SJCRH30 (cell line): ENCODE measurements at regions not wholly inside any gene's neighbourhood (a gene's known extent, or its start where the extent isn't known, plus 50 kb on each side); places are given as distances from the start of the nearest gene placed in this dataset.

Experiments used
- DNase-seq, 2 experiments: peaks; one replicate each; pipeline ENCODE4 v3.0.0-alpha.2; 2015 to 2020
- H3K27ac ChIP-seq: fragments of 250-450 bp; sonication (Bioruptor Pico); 2 replicates; pipeline ENCODE4 v1.5.1; 2020; ENCODE audit warnings: mild to moderate bottlenecking, moderate library complexity
- H3K27me3 ChIP-seq: fragments of 250-450 bp; sonication (Bioruptor Pico); 2 replicates; pipeline ENCODE4 v1.5.1; 2020; ENCODE audit warnings: mild to moderate bottlenecking, moderate library complexity
- H3K36me3 ChIP-seq: fragments of 250-450 bp; sonication (Bioruptor Pico); 2 replicates; pipeline ENCODE4 v1.5.1; 2020; ENCODE audit warnings: mild to moderate bottlenecking, moderate library complexity
- H3K4me1 ChIP-seq: fragments of 250-450 bp; sonication (Bioruptor Pico); 2 replicates; pipeline ENCODE4 v1.5.1; 2020; ENCODE audit warnings: mild to moderate bottlenecking, moderate library complexity
- H3K4me3 ChIP-seq: fragments of 250-450 bp; sonication (Bioruptor Pico); 2 replicates; pipeline ENCODE4 v1.5.1; 2020; ENCODE audit warnings: mild to moderate bottlenecking, moderate library complexity
- H3K9me3 ChIP-seq: fragments of 250-450 bp; sonication (Bioruptor Pico); replicated peaks from 2 replicates; pipeline ENCODE4 v1.5.1; 2020; ENCODE audit warnings: mild to moderate bottlenecking, moderate library complexity

DNA sequence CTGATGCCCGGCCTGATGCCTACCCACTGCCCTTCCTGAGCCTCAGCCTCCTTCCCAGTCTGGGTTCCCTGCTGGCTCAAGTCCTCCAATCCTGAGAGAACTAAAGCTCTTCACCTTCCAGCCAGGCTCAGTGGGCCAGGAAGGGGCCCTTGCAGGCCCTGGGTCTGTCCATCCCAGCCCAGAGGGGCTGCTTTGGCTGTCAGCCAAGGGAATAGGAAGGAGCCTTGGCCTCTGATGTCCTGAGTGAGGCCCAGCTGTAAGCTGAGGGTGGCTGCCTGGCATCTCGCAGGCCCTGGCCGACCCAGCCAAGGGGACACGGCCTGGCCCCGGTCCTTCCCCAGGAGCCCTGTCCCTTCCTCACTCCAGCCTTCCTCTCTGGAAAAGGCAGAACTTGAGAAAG, 83.4 kb downstream of the DHCR7 start:
- H3K9me3 ChIP-seq: no peaks in the 10 kb centered on the region
- H3K36me3 ChIP-seq: no peaks in the 10 kb centered on the region
- H3K27me3 ChIP-seq: no peaks in the 10 kb centered on the region
- peak in 1 of 2 experiments; percentile 8 for DNase-seq
- H3K4me3 ChIP-seq: no peak overlapping the region
- peak overlapping the region; percentile 42 for H3K27ac ChIP-seq
- peaks cover 11% of the 10 kb centered on the region; the same call in 1 of the 2 replicates for H3K4me1 ChIP-seq

DNA sequence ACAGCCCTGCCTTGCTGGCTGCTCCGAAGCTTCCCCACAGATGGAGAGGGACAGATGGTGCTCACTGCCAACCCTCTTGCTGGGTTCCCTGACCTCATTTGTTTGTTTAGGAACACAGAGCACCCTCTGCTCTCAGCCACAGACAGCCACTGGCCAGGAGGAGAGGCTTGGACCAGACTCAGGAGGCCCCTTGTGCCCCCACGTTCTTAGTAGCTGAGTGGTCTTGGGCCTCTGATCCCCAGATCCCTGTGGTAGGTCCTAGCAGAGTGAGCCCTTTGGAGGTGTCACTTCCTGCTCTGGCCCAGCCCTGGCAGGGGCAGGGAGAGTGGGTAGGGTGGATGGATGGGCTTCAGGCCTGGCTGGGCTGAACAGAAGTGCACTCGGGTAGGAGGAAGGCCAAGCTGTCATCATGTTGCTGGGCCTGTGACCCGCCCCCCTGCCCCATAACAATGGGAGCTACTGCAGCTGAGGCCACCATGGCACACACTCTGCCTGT, 84.0 kb downstream of the DHCR7 start:
- Histone ChIP-seq H3K36me3 (no peaks in the 10 kb centered on the region), H3K27me3 (no peaks in the 10 kb centered on the region), H3K27ac (peak overlapping the region; percentile 42), H3K4me3 (no peak overlapping the region), H3K9me3 (no peaks in the 10 kb centered on the region), H3K4me1 (peaks cover 11% of the 10 kb centered on the region; the same call in 1 of the 2 replicates)
- peak; percentile 68 to 73 for DNase-seq

DNA sequence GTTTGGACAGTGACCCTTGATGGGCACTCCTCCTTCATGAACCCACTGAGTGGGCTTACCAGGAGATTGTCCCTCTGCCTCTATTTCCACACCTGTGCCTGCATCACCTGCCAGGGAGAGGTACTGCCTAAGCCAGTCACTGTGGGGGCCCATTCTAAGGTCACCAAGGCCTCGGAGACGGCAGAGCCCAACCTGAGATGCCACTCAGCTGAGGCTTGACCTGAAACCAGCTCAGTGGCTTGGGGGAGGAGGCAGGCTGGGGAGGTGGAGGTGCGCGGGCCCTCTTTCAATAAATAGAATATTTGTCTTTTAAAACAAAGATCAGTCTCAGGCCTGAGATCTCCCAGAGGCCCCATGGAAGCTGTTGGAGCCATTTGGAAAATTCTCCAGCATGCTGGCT, 84.5 kb downstream of the DHCR7 start:
- no peak overlapping the region for H3K4me3 ChIP-seq
- peaks cover 11% of the 10 kb centered on the region; the same call in 1 of the 2 replicates for H3K4me1 ChIP-seq
- no peaks in the 10 kb centered on the region for H3K36me3 ChIP-seq
- no peaks in the 10 kb centered on the region for H3K9me3 ChIP-seq
- no peak for DNase-seq
- H3K27me3 ChIP-seq: no peaks in the 10 kb centered on the region
- H3K27ac ChIP-seq: peak overlapping the region; percentile 42

DNA sequence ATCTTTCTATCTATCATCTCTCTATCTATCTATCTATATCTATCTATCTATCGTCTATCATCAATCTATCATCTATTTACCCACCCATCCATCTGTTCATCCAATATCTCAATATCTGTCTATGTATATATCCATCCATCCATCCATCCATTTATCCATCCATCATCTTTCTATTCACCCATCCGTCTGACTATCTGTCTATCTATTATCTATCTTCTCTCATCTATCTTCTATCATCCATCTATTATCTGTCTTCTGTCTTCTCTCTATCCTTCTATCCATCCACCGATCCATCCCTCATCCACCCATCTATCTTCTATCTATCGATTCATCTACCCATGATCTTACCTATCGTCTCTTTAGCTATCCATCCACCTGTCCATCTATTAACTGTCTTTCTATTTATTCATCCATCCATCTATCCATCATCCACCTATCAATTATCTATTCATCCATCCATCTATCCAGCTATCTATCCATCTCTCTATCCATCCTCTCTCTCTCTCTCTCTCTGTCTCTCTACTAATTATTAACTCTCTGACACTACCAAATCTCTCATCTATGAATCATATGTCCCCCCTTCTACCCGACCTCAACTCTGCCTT, 89.1 kb downstream of the DHCR7 start:
- Histone ChIP-seq H3K27ac (no peak overlapping the region), H3K4me1 (peaks cover 4% of the 10 kb centered on the region; the same call in 1 of the 2 replicates), H3K36me3 (no peaks in the 10 kb centered on the region), H3K4me3 (no peak overlapping the region), H3K9me3 (no peaks in the 10 kb centered on the region), H3K27me3 (no peaks in the 10 kb centered on the region; the same call in 1 of the 2 replicates)
- no peak for DNase-seq

DNA sequence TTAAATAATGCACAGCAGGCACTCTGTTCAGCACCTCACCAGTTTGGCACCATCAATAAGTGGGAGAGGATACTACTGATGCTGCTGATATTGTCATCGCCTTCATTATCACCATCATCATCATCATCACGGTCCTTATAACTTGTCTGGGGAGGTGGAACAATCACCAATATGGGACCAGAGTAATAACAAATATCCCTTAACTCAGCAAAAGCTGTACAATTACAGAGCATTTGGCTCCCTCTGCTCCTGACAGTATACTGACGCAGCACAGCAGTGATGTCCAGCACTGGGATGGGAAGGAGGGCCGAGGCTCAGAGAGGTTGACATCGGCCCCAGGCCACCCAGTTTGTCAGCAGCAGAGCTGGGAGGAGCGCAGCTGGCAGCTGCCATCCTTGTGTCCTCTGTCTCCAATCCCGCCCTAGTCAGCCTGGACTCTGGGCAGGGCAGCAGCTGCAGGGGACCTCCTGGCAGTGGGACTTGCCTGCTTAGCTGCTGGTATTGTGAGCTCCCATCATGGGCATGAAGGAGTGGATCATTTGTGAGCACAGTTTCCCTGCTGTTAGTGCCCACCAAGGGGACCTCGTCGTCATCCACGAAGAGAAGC, 90.0 kb downstream of the DHCR7 start:
- no peaks in the 10 kb centered on the region; the same call in 1 of the 2 replicates for H3K27me3 ChIP-seq
- no peaks in the 10 kb centered on the region for H3K36me3 ChIP-seq
- no peak overlapping the region for H3K27ac ChIP-seq
- peak in 1 of 2 experiments; percentile 11 for DNase-seq
- no peaks in the 10 kb centered on the region for H3K9me3 ChIP-seq
- H3K4me3 ChIP-seq: no peak overlapping the region
- no peaks in the 10 kb centered on the region for H3K4me1 ChIP-seq

DNA sequence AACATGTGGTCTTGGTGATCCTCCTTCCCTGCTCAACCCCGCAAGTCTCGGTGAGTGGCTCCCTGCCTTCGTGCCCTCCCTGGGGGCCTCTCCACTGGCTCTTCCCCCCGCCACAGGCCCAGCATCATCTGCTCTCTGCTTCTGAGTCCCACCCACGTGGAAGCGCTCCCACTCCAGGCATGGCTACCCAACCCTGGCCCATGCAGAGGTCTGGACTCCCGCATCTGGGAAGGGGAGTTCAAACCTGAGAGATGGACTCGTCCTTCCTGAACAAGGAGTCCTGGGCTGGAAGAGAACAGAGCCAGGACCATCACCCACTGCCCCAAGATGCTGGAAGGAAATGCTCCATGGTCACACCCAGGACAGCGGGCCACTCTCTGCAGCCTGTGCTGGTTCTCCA, 90.8 kb downstream of the DHCR7 start:
- H3K36me3 ChIP-seq: no peaks in the 10 kb centered on the region
- no peak overlapping the region for H3K27ac ChIP-seq
- H3K9me3 ChIP-seq: no peaks in the 10 kb centered on the region
- no peak overlapping the region for H3K4me3 ChIP-seq
- DNase-seq: no peak
- H3K27me3 ChIP-seq: no peaks in the 10 kb centered on the region; the same call in 1 of the 2 replicates
- no peaks in the 10 kb centered on the region for H3K4me1 ChIP-seq

DNA sequence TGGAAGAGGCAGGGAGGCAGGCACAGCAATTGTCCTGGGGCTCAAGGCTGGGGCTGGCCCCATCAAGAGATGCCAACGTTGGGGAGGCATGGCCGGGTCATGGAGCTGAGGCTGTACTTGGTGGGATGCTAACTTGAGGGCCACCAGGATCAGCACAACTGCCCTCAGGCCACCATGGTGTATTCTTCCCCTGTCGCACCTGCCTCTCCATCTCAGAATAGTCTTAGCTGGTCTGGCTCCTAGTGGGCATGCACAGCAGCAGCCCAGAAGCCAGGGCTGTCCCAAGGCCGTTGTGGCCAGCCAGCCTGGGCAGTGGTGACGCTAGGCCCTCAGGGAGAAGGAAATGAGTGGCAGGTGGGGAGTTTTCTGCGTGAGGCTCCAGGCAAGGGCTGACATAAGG, 91.3 kb downstream of the DHCR7 start:
- DNase-seq: no peak
- Histone ChIP-seq H3K36me3 (no peaks in the 10 kb centered on the region), H3K9me3 (no peaks in the 10 kb centered on the region), H3K4me1 (no peaks in the 10 kb centered on the region), H3K4me3 (no peak overlapping the region), H3K27me3 (no peaks in the 10 kb centered on the region; the same call in 1 of the 2 replicates), H3K27ac (no peak overlapping the region)

DNA sequence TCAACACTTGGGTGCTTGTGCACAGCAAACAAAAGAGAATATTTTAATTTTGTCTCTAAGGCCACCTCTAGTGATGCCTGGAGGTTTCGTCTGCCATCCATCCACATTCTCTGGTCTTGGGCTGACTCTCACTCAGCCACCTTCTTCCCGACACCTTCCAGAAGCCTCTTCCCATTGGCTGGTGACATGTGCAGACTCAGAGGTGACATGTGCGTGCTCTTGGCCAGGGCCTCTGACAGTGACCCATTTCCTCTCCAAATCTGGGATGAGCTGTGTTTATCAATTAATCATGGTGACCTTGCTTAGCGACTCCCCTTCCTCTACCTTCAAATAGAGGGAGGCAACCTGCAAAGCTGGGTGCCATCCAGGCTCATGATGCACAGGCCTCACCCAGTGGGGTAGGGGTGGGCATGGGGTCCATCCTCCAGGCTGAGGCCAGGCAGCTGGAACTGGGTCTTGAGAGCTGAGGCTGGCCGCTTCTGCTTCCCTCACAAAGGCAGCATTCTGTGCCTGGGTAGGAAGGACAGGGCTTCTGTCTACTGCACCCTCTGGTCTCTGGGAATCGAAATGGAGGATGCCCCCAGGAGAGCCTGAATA, 91.8 kb downstream of the DHCR7 start:
- Histone ChIP-seq H3K27ac (no peak overlapping the region), H3K4me3 (no peak overlapping the region), H3K4me1 (no peaks in the 10 kb centered on the region), H3K9me3 (no peaks in the 10 kb centered on the region), H3K36me3 (no peaks in the 10 kb centered on the region), H3K27me3 (no peaks in the 10 kb centered on the region; the same call in 1 of the 2 replicates)
- DNase-seq: no peak

DNA sequence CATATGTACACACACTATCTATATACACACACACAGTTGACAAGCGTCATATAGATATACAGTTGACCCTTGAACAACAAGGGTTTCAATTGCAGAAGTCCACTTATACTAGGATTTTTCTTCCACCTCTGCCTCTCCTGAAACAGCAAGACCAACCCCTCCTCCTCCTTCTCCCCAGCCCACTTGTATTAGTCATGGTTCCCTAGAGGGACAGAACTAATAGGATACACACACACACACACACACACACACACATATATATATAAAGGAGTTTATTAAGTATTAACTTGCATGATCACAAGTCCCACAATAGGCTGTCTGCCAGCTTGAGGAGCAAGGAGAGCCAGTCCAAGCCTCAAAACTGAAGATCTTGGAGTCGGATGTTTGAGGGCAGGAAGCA, 92.9 kb downstream of the DHCR7 start:
- no peaks in the 10 kb centered on the region for H3K36me3 ChIP-seq
- DNase-seq: no peak
- H3K27me3 ChIP-seq: no peaks in the 10 kb centered on the region; the same call in 1 of the 2 replicates
- no peaks in the 10 kb centered on the region for H3K9me3 ChIP-seq
- H3K4me3 ChIP-seq: no peak overlapping the region
- no peaks in the 10 kb centered on the region for H3K4me1 ChIP-seq
- H3K27ac ChIP-seq: no peak overlapping the region

DNA sequence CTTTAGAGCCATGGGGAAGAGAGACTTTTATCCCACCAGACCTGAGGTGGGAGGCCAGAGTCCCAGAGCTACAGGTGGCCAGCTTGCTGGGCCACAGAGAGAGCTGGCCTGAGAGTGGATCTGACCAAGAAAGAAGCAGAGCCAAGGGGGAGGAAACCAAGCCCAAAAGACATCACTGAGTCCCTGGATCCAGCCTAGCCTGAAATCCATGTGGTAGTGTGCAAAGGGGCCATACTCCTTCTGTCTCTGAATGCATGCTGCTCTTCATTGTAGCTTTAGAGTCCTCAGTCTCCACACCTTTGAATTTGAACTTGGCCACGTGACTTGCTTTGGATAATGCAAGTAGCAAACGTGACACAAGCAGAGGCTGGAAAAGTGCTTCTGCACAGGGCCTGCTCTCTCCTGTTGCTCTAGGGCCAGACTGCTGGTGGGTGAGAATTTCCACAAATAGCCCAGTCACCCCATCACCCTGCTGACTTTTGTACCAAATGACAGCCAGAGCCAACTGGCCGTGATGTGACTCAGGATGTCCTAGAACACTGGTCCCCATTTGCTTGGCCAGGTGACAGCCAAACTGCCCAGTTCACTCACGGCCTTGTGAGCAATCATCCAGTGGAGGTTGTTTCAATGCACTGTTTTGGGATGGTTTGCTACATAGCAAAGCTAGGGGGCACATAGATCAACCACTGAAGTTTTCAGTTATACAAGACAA, 93.6 kb downstream of the DHCR7 start:
- Histone ChIP-seq H3K4me3 (no peak overlapping the region), H3K27me3 (no peaks in the 10 kb centered on the region; the same call in 1 of the 2 replicates), H3K4me1 (no peaks in the 10 kb centered on the region), H3K36me3 (no peaks in the 10 kb centered on the region), H3K9me3 (no peaks in the 10 kb centered on the region), H3K27ac (no peak overlapping the region)
- no peak for DNase-seq

DNA sequence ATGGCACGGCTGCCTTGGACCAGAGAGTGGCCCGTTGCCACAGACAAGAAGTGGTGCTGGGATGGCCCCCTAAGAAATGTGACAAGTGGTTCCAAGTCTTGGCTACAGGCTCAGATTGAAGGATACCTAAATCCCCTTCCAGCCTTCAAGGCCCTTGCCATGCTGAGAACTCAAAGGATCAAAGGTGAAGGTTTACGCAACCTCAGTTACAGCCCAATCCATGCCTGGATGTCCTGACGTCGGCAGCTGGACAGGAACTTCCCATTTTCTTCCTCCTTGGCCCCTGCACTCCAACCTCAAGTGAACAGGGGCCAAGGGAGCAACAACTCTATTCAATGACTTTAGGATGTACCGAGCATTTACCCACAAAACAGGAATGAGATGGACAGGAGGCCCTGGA, 95.4 kb downstream of the DHCR7 start:
- no peaks in the 10 kb centered on the region for H3K4me1 ChIP-seq
- no peak overlapping the region for H3K4me3 ChIP-seq
- H3K27ac ChIP-seq: no peak overlapping the region
- no peaks in the 10 kb centered on the region; the same call in 1 of the 2 replicates for H3K27me3 ChIP-seq
- no peaks in the 10 kb centered on the region for H3K36me3 ChIP-seq
- DNase-seq: no peak
- no peaks in the 10 kb centered on the region for H3K9me3 ChIP-seq

DNA sequence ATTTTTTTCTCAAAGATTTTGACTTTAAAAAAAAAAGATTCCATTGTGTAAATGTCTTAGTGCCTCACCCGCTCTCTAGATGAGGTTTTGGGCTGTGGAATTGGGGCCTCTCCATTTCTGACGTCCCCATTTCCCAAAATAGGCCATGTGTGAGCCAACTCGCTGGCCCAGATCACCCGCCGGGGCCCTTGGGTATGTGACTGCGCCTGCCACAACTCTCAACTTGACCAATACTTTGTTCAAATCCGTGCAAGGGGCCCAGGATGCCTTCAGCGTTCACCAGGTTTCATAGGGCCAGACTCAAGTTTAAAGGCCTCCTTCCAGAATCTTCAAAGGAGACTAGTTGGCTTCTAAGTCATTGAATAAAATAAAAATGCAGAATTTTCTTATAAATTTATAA, 96.0 kb downstream of the DHCR7 start:
- H3K36me3 ChIP-seq: no peaks in the 10 kb centered on the region
- DNase-seq: no peak
- no peak overlapping the region for H3K27ac ChIP-seq
- no peaks in the 10 kb centered on the region for H3K4me1 ChIP-seq
- no peak overlapping the region for H3K4me3 ChIP-seq
- H3K9me3 ChIP-seq: no peaks in the 10 kb centered on the region
- H3K27me3 ChIP-seq: no peaks in the 10 kb centered on the region; the same call in 1 of the 2 replicates

DNA sequence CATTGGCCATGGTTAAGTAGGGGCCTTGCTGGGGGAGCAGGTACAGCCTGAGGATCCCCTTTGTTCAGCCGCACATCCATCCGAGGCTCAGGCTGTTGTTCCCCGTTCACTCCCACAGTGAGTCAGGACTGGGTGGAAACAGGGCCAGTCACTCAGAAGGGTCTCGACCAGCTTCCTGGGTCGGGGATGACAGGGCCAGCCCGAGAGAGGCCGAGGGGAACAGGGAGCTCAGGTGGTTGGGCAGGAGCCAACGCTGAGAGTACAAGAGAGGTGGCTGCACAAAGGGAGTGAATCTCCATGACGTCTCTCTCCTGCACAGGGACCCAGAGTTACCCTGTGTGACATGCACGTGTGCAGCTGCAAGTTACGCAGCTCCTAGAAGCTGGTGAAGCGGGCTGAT, 97.2 kb upstream of the SHANK2 start:
- Histone ChIP-seq H3K36me3 (no peaks in the 10 kb centered on the region), H3K4me1 (no peaks in the 10 kb centered on the region), H3K27ac (no peak overlapping the region), H3K4me3 (no peak overlapping the region), H3K9me3 (no peaks in the 10 kb centered on the region), H3K27me3 (no peaks in the 10 kb centered on the region)
- DNase-seq: no peak

DNA sequence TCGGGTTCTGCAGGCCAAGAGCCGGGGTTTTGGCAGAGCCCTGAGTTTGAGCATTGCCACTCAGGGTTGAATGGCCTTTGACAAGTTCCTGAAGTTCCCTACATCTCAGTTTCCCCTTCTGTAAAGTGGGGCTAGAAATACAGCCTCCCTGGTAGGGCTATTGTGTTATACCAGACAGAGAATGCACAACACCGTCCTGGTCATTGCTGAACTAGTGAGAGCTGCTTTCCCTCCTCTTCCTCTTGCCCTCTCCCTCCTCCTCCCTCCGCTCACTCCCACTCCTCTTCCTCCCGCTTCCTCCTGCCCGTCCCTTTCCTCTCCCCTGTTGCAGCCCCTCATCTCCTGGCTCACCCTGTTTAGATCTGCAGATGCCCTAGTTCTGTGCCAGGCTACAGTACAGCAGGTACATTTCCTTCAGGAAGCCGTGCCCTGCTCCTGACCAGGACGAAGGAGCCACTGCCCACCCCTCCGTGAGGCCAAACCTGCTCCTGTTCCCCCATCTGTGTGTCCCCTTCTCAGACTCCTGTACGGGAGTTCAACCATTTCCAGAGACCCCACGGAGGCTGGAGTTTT, 91.5 kb upstream of the SHANK2 start:
- Histone ChIP-seq H3K9me3 (no peaks in the 10 kb centered on the region), H3K27me3 (peaks cover 3% of the 10 kb centered on the region; the same call in 1 of the 2 replicates), H3K27ac (no peak overlapping the region), H3K4me3 (no peak overlapping the region), H3K36me3 (no peaks in the 10 kb centered on the region), H3K4me1 (no peaks in the 10 kb centered on the region)
- no peak for DNase-seq
